ENCODE measurements at regions not wholly inside any gene's neighbourhood (a gene's known extent, or its start where the extent isn't known, plus 50 kb on each side); places are given as distances from the start of the nearest gene placed in this dataset.

DNA sequence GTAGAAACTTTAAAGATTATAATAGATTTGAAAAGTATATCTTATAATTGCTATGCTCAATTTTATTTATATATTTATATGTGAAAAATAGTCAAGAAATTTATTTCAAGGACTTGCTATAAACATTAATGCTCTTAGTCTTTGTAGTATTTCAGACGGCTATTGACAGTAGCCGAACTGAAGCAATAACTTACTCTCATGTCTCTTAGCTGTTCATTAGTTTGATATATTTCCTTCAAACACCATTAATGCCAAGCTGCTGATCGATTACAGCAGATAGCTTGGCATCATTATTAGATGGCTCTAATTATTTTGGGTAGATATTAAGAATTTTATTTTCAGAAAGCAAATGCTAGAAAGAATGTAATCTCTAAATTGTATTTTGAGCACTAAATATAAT, 1151.5 kb upstream of the SPRY2 start:
- CTCF ChIA-PET, result no interaction called here

More for the DNA sequence above, 1151.5 kb upstream of the SPRY2 start:
- Histone ChIP-seq H3K4ac (ENCODE audit: low read depth, low read length) (no peak overlapping the region), H3K9me3 (ENCODE audit: control insufficient read depth, insufficient read depth, low read length) (no peaks in the 10 kb centered on the region; the same call in 1 of the 2 replicates), H3K36me3 (ENCODE audit: control insufficient read depth, insufficient read depth, low read length) (no peaks in the 10 kb centered on the region), H3K79me1 (ENCODE audit: low read depth in 1 of 2, low read length in 2 of 2) (no peaks in the 10 kb centered on the region), H2BK20ac (ENCODE audit: low read depth, low read length) (no peak overlapping the region), H2AK9ac (replicated peaks; ENCODE audit: low read depth, low read length, poor library complexity) (no peak overlapping the region), H3K4me3 (ENCODE audit: insufficient read depth, low read depth, low read length) (no peak overlapping the region), H3K9ac (ENCODE audit: low read depth, low read length) (no peak overlapping the region), H3K9me1 (ENCODE audit: insufficient read depth, low read length) (no peaks in the 10 kb centered on the region), H4K91ac (ENCODE audit: insufficient read depth, low read depth, low read length) (no peak overlapping the region), H3K56ac (ENCODE audit: extremely low read depth, insufficient read depth, low read length) (no peak overlapping the region), H2AK5ac (ENCODE audit: low read depth, low read length) (no peak overlapping the region), H3K4me1 (ENCODE audit: control insufficient read depth, insufficient read depth, low read length) (no peaks in the 10 kb centered on the region), H4K5ac (ENCODE audit: low read depth, low read length) (no peak overlapping the region), H3K14ac (replicated peaks; ENCODE audit: low read depth, low read length) (no peak overlapping the region), H3K23ac (ENCODE audit: low read depth, low read length) (no peak overlapping the region), H3K18ac (ENCODE audit: low read depth, low read length) (no peak overlapping the region), H2AFZ (replicated peaks; ENCODE audit: low read length, poor library complexity) (no peak overlapping the region), H2BK15ac (ENCODE audit: low read depth, low read length) (no peak overlapping the region), H2BK5ac (ENCODE audit: low read depth, low read length, poor library complexity, severe bottlenecking) (no peak overlapping the region), H3K4me2 (ENCODE audit: low read depth, low read length) (no peak overlapping the region), H3K27ac (ENCODE audit: insufficient read depth, low read length) (no peak overlapping the region), H2BK120ac (ENCODE audit: low read depth, low read length) (no peak overlapping the region), H4K20me1 (ENCODE audit: insufficient read depth, low read length) (no peaks in the 10 kb centered on the region), H4K8ac (ENCODE audit: low read depth in 2 of 2, low read length in 2 of 2) (no peak overlapping the region), H3K27me3 (ENCODE audit: control insufficient read depth, insufficient read depth, low read length) (no peaks in the 10 kb centered on the region)
- intact Hi-C loops (cut with micrococcal nuclease) (no loop called here), in situ Hi-C loops (cut with MboI; ENCODE audit: low sequenced_read_pairs) (no loop called here), dilution Hi-C loops (cut with HindIII; ENCODE audit: low sequenced_read_pairs, unreplicated experiment) (no loop called here)
- DNase-seq, result no peak
- no peak for TF ChIP-seq POLR2A (IDR thresholded peaks at IDR 0.05; ENCODE audit: low read depth, low read length)
- no peak for TF ChIP-seq MAFK (IDR thresholded peaks at IDR 0.05; ENCODE audit: low read depth, low read length)
- TF ChIP-seq RAD21 (IDR thresholded peaks at IDR 0.05; ENCODE audit: low read length), result no peak
- TF ChIP-seq, protein P1, sequence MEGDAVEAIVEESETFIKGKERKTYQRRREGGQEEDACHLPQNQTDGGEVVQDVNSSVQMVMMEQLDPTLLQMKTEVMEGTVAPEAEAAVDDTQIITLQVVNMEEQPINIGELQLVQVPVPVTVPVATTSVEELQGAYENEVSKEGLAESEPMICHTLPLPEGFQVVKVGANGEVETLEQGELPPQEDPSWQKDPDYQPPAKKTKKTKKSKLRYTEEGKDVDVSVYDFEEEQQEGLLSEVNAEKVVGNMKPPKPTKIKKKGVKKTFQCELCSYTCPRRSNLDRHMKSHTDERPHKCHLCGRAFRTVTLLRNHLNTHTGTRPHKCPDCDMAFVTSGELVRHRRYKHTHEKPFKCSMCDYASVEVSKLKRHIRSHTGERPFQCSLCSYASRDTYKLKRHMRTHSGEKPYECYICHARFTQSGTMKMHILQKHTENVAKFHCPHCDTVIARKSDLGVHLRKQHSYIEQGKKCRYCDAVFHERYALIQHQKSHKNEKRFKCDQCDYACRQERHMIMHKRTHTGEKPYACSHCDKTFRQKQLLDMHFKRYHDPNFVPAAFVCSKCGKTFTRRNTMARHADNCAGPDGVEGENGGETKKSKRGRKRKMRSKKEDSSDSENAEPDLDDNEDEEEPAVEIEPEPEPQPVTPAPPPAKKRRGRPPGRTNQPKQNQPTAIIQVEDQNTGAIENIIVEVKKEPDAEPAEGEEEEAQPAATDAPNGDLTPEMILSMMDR (conservative IDR thresholded peaks at IDR 0.05; ENCODE audit: low read depth, low read length), result no peak
- no peak for TF ChIP-seq CEBPB (IDR thresholded peaks at IDR 0.05; ENCODE audit: low read depth, low read length)
- no peak for TF ChIP-seq BHLHE40 (IDR thresholded peaks at IDR 0.05; ENCODE audit: low read depth, low read length)
- TF ChIP-seq, protein P2, sequence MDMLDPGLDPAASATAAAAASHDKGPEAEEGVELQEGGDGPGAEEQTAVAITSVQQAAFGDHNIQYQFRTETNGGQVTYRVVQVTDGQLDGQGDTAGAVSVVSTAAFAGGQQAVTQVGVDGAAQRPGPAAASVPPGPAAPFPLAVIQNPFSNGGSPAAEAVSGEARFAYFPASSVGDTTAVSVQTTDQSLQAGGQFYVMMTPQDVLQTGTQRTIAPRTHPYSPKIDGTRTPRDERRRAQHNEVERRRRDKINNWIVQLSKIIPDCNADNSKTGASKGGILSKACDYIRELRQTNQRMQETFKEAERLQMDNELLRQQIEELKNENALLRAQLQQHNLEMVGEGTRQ (IDR thresholded peaks at IDR 0.05; ENCODE audit: low read depth, low read length), result no peak
- TF ChIP-seq RCOR1 (IDR thresholded peaks at IDR 0.05; ENCODE audit: insufficient replicate concordance, low read length), result no peak
- TF ChIP-seq FOS (IDR thresholded peaks at IDR 0.05; ENCODE audit: low read depth, low read length), result no peak
- no peak for TF ChIP-seq MXI1 (IDR thresholded peaks at IDR 0.05; ENCODE audit: borderline replicate concordance, low read depth, low read length)
- TF ChIP-seq SMC3 (IDR thresholded peaks at IDR 0.05; ENCODE audit: low read depth, low read length), result no peak
- TF ChIP-seq, protein P3, sequence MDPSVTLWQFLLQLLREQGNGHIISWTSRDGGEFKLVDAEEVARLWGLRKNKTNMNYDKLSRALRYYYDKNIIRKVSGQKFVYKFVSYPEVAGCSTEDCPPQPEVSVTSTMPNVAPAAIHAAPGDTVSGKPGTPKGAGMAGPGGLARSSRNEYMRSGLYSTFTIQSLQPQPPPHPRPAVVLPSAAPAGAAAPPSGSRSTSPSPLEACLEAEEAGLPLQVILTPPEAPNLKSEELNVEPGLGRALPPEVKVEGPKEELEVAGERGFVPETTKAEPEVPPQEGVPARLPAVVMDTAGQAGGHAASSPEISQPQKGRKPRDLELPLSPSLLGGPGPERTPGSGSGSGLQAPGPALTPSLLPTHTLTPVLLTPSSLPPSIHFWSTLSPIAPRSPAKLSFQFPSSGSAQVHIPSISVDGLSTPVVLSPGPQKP (IDR thresholded peaks at IDR 0.05; ENCODE audit: borderline replicate concordance, low read depth, low read length), result no peak
- TF ChIP-seq CHD1 (IDR thresholded peaks at IDR 0.05; ENCODE audit: low read depth, low read length), result no peak
- no peak for TF ChIP-seq NFE2L2 (IDR thresholded peaks at IDR 0.05; ENCODE audit: low read depth, low read length)
- TF ChIP-seq MAZ (IDR thresholded peaks at IDR 0.05; ENCODE audit: borderline replicate concordance, low read depth, low read length), result no peak
- TF ChIP-seq RFX5 (IDR thresholded peaks at IDR 0.05; ENCODE audit: low read depth, low read length), result no peak
- WGBS, 2 experiments (ENCODE audit: extremely low coverage in 2 of 2, insufficient read length in 1 of 2), result no CpG with 5 or more reads among the region's 3 CpGs
- no peak for ATAC-seq (ENCODE audit: low read depth)
- no TSS peak for BruUV-seq (replicated peaks)
- POLR2A ChIA-PET (ENCODE audit: unreplicated experiment), result no interaction called here

All from IMR-90 (cell line).